ENCODE measurements at regions not wholly inside any gene's neighbourhood (a gene's known extent, or its start where the extent isn't known, plus 50 kb on each side); places are given as distances from the start of the nearest gene placed in this dataset.
A peak's percentile ranks its signal among the peaks of the same experiment; 100 is the strongest.

GRCh38 chr2:146532509-146533147 is 1312.2 kb upstream of the ACVR2A start:
- no peak for TF ChIP-seq CTCF (IDR thresholded peaks at IDR 0.05; ENCODE audit: insufficient read depth, low read length, severe bottlenecking)
- no peaks in the 10 kb centered on the region for H3K27me3 ChIP-seq (ENCODE audit: control insufficient read depth, insufficient read depth, low read length)
- no peak overlapping the region for H3K4me3 ChIP-seq (ENCODE audit: low read depth, low read length)
- H3K36me3 ChIP-seq (ENCODE audit: control insufficient read depth, insufficient read depth, low read length) = no peaks in the 10 kb centered on the region
- DNase-seq (ENCODE audit: low read depth) (no peak), FAIRE-seq (no peak)

- Histone ChIP-seq H3K36me3 (ENCODE audit: control insufficient read depth, insufficient read depth, low read length) (no peaks in the 10 kb centered on the region), H3K27me3 (ENCODE audit: control insufficient read depth, insufficient read depth, low read length) (no peaks in the 10 kb centered on the region), H3K4me3 (ENCODE audit: low read depth, low read length) (no peak overlapping the region)
- DNase-seq (ENCODE audit: low read depth) (no peak), FAIRE-seq (no peak)
- TF ChIP-seq CTCF (IDR thresholded peaks at IDR 0.05; ENCODE audit: insufficient read depth, low read length, severe bottlenecking) = no peak
Measured at GRCh38 chr2:146532009-146532408, 1312.8 kb upstream of the ACVR2A start.

DNA sequence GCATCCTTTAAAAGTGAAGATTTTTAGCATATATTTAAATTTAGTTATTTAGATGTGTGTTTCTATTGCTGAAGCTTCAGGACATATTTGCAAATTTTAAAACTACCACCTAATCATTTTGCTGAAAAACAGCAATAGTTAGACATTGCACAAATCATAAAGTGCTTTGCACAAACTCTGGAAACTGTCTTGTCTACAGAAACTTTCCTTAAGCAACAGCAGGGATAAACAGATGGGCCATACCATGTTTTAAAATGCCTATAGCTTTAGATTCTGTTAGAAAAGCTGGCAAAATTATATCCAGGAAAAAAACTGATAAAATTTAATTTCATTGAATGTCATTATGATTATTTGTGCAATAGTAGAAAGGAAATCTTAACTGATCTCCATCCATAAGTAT is 1313.9 kb upstream of the ACVR2A start:
- TF ChIP-seq CTCF (IDR thresholded peaks at IDR 0.05; ENCODE audit: insufficient read depth, low read length, severe bottlenecking) = no peak
- Histone ChIP-seq H3K27me3 (ENCODE audit: control insufficient read depth, insufficient read depth, low read length) (no peaks in the 10 kb centered on the region), H3K36me3 (ENCODE audit: control insufficient read depth, insufficient read depth, low read length) (no peaks in the 10 kb centered on the region), H3K4me3 (ENCODE audit: low read depth, low read length) (no peak overlapping the region)
- FAIRE-seq (no peak), DNase-seq (ENCODE audit: low read depth) (no peak)

- DNase-seq (ENCODE audit: low read depth) = no peak
- no peak for FAIRE-seq
- no peaks in the 10 kb centered on the region for H3K27me3 ChIP-seq (ENCODE audit: control insufficient read depth, insufficient read depth, low read length)
- TF ChIP-seq CTCF (IDR thresholded peaks at IDR 0.05; ENCODE audit: insufficient read depth, low read length, severe bottlenecking) = no peak
- H3K36me3 ChIP-seq (ENCODE audit: control insufficient read depth, insufficient read depth, low read length) = no peaks in the 10 kb centered on the region
- no peak overlapping the region for H3K4me3 ChIP-seq (ENCODE audit: low read depth, low read length)
Measured at GRCh38 chr2:146527166-146527565, 1317.7 kb upstream of the ACVR2A start.

- no peak for FAIRE-seq
- Histone ChIP-seq H3K4me3 (ENCODE audit: low read depth, low read length) (no peak overlapping the region), H3K27me3 (ENCODE audit: control insufficient read depth, insufficient read depth, low read length) (no peaks in the 10 kb centered on the region), H3K36me3 (ENCODE audit: control insufficient read depth, insufficient read depth, low read length) (no peaks in the 10 kb centered on the region)
- DNase-seq (ENCODE audit: low read depth) = peak; percentile 30
- TF ChIP-seq CTCF (IDR thresholded peaks at IDR 0.05; ENCODE audit: insufficient read depth, low read length, severe bottlenecking) = no peak
Measured at GRCh38 chr2:146523196-146523595, 1321.6 kb upstream of the ACVR2A start.

DNA sequence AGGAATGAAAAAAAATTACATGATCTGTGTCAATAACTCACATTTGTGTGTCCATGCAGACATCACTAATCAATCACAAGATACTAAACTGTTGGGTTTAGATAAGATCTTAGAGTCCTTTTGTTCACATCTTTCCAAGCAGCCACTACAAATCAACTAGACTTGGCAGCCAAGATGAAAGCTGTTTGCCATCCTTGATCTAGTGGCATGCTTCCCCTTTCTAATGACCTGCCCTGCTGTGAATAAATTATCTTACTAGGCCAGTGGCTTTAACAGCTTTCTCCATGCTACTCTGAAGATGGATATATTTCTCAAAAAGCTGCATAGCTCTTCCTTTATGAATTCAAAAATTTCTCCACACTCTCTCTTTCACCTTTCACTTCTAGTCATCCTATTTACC is 1338.0 kb upstream of the ACVR2A start:
- TF ChIP-seq CTCF (IDR thresholded peaks at IDR 0.05; ENCODE audit: insufficient read depth, low read length, severe bottlenecking) = no peak
- no peaks in the 10 kb centered on the region for H3K27me3 ChIP-seq (ENCODE audit: control insufficient read depth, insufficient read depth, low read length)
- no peak overlapping the region for H3K4me3 ChIP-seq (ENCODE audit: low read depth, low read length)
- no peak for DNase-seq (ENCODE audit: low read depth)
- H3K36me3 ChIP-seq (ENCODE audit: control insufficient read depth, insufficient read depth, low read length) = no peaks in the 10 kb centered on the region
- FAIRE-seq = no peak

Measured in bronchial epithelial cell (primary cell).